HG02642 (cell line): ENCODE measurements at regions not wholly inside any gene's neighbourhood (a gene's known extent, or its start where the extent isn't known, plus 50 kb on each side); places are given as distances from the start of the nearest gene placed in this dataset.
A peak's percentile ranks its signal among the peaks of the same experiment; 100 is the strongest.
"Not testable (repeated sequence)": the region's sequence is repeated elsewhere in the genome, so short reads cannot be mapped to it uniquely, and the experiment has no call there.

ENCODE experiments used
- ATAC-seq: cut with Tn5 transposase; IDR thresholded peaks from one replicate; pipeline ENCODE4 v1.9.1; 2021; ENCODE audit warnings: mild to moderate bottlenecking; ENCODE audit not compliant: unreplicated experiment, poor library complexity

- ATAC-seq: no peak
These were observed 339.8 kb downstream of the OMA1 start for GRCh38 chr1:58206749-58207148.

- no peak for ATAC-seq
These were observed 342.2 kb downstream of the OMA1 start for GRCh38 chr1:58204284-58204683.

GRCh38 chr1:58201492-58202106, 344.9 kb downstream of the OMA1 start:
- no peak for ATAC-seq

- no peak for ATAC-seq
These were observed 346.1 kb downstream of the OMA1 start for GRCh38 chr1:58200437-58200836.

- ATAC-seq: no peak
These were observed 348.7 kb downstream of the OMA1 start for GRCh38 chr1:58197811-58198210.

GRCh38 chr1:58190267-58190988, 356.1 kb downstream of the OMA1 start:
- ATAC-seq: no peak

- no peak for ATAC-seq
These were observed 357.1 kb downstream of the OMA1 start for GRCh38 chr1:58189453-58189852.

- no peak for ATAC-seq
These were observed 363.2 kb downstream of the OMA1 start for GRCh38 chr1:58183286-58183685.

GRCh38 chr1:58180537-58180936, 366.0 kb downstream of the OMA1 start:
- ATAC-seq: no peak

- ATAC-seq: not testable (repeated sequence)
These were observed 377.4 kb downstream of the OMA1 start for GRCh38 chr1:58169160-58169559.

- ATAC-seq: not testable (repeated sequence)
These were observed 379.4 kb downstream of the OMA1 start for GRCh38 chr1:58167131-58167530.

GRCh38 chr1:58166417-58166816, 380.1 kb downstream of the OMA1 start:
- ATAC-seq: no peak

- ATAC-seq: no peak
These were observed 381.5 kb downstream of the OMA1 start for GRCh38 chr1:58165073-58165472.

GRCh38 chr1:58162952-58163550, 383.5 kb downstream of the OMA1 start:
- ATAC-seq: no peak

- no peak for ATAC-seq
These were observed 387.1 kb downstream of the OMA1 start for GRCh38 chr1:58159434-58159830.

- ATAC-seq: no peak
These were observed 387.8 kb downstream of the OMA1 start for GRCh38 chr1:58158506-58159433.

- ATAC-seq: no peak
These were observed 388.5 kb downstream of the OMA1 start for GRCh38 chr1:58158016-58158415.

- no peak for ATAC-seq
These were observed 389.3 kb downstream of the OMA1 start for GRCh38 chr1:58157256-58157655.

- ATAC-seq: no peak
These were observed 389.7 kb downstream of the OMA1 start for GRCh38 chr1:58156831-58157230.

GRCh38 chr1:58156124-58156468, 390.4 kb downstream of the OMA1 start:
- peak; percentile 75 for ATAC-seq
